DND-41 (cell line): ENCODE measurements at regions not wholly inside any gene's neighbourhood (a gene's known extent, or its start where the extent isn't known, plus 50 kb on each side); places are given as distances from the start of the nearest gene placed in this dataset.

Experiments
- CTCF ChIP-seq: IDR thresholded peaks from 2 replicates; pipeline ENCODE4 v1.5.1; 2012; ENCODE audit warnings: borderline replicate concordance, low read length, moderate library complexity, mild to moderate bottlenecking; ENCODE audit not compliant: poor library complexity, severe bottlenecking; ENCODE audit errors: extremely low read depth
- EZH2 ChIP-seq: IDR thresholded peaks from 3 replicates; pipeline ENCODE4 v1.6.1; 2012; ENCODE audit warnings: borderline replicate concordance, low read depth, mild to moderate bottlenecking, moderate library complexity, low read length, inconsistent platforms; ENCODE audit not compliant: severe bottlenecking

- no peak for TF ChIP-seq CTCF
- no peak for TF ChIP-seq EZH2
Observed at GRCh38 chr1:224057461-224058199, 56.3 kb upstream of the FBXO28 start.
